Colonic mucosa (tissue), 4 donors: ENCODE measurements at regions not wholly inside any gene's neighbourhood (a gene's known extent, or its start where the extent isn't known, plus 50 kb on each side); places are given as distances from the start of the nearest gene placed in this dataset.

Source experiments
- DNase-seq: peaks from one replicate; pipeline ENCODE4 v3.0.0-alpha.2; 2020
- H3K27ac ChIP-seq: fragments of 200-600 bp; one replicate; pipeline ENCODE4 v1.8.0; 2021
- H3K27me3 ChIP-seq: fragments of 200-600 bp; one replicate; pipeline ENCODE4 v1.8.0; 2021
- H3K36me3 ChIP-seq: fragments of 200-600 bp; one replicate; pipeline ENCODE4 v1.8.0; 2021
- H3K4me1 ChIP-seq: fragments of 200-600 bp; one replicate; pipeline ENCODE4 v1.8.0; 2021; ENCODE audit warnings: mild to moderate bottlenecking
- H3K4me3 ChIP-seq: fragments of 200-600 bp; one replicate; pipeline ENCODE4 v1.8.0; 2021
- H3K9ac ChIP-seq, 2 donors: one replicate each; pipeline ENCODE4 v1.7.0; 2013; ENCODE audit warnings: control low read depth in 2 of 2, low read depth in 2 of 2, low read length in 2 of 2
- H3K9me3 ChIP-seq: fragments of 200-600 bp; one replicate; pipeline ENCODE4 v1.8.0; 2021
- CTCF ChIP-seq: fragments of 200-600 bp; IDR thresholded peaks from one replicate; pipeline ENCODE4 v1.8.0; 2022; ENCODE audit warnings: antibody characterized with exemption, mild to moderate bottlenecking
- intact Hi-C: fragments of 100-400 bp; cut with DNase I; formaldehyde crosslinking; loops from one replicate; pipeline ENCODE4 v1.14.1; 2022
- donor health status: healthy.
- donor health status: DM: no; HTN: no; CAD: no.
- donor health status: DM: no; HTN: no; CAD: no.

GRCh38 chr10:78931321-78932053 is 137.3 kb upstream of the ZMIZ1 start:
- Histone ChIP-seq H3K27ac (no peak overlapping the region), H3K4me3 (no peak overlapping the region), H3K4me1 (no peaks in the 10 kb centered on the region), H3K36me3 (no peaks in the 10 kb centered on the region), H3K9me3 (no peaks in the 10 kb centered on the region), H3K9ac (no peak overlapping the region), H3K27me3 (no peaks in the 10 kb centered on the region)
- intact Hi-C loops = no loop called here
- DNase-seq = peak; percentile 39
- TF ChIP-seq CTCF = no peak

- H3K27ac ChIP-seq = peak overlapping the region; percentile 18
Observed at GRCh38 chr10:78932054-78932386, 136.7 kb upstream of the ZMIZ1 start.

GRCh38 chr10:78932861-78933260 is 135.9 kb upstream of the ZMIZ1 start:
- Histone ChIP-seq H3K36me3 (no peaks in the 10 kb centered on the region), H3K4me3 (no peak overlapping the region), H3K27ac (no peak overlapping the region), H3K9ac (no peak overlapping the region), H3K27me3 (no peaks in the 10 kb centered on the region), H3K9me3 (no peaks in the 10 kb centered on the region), H3K4me1 (no peaks in the 10 kb centered on the region)
- DNase-seq = no peak
- intact Hi-C loops = no loop called here
- no peak for TF ChIP-seq CTCF

More at GRCh38 chr10:78932054-78932386, 136.7 kb upstream of the ZMIZ1 start:
- H3K4me1 ChIP-seq = no peaks in the 10 kb centered on the region
- no peaks in the 10 kb centered on the region for H3K27me3 ChIP-seq
- no peak overlapping the region for H3K4me3 ChIP-seq
- no peak for DNase-seq
- intact Hi-C loops = no loop called here
- no peaks in the 10 kb centered on the region for H3K9me3 ChIP-seq
- H3K9ac ChIP-seq = no peak overlapping the region
- H3K36me3 ChIP-seq = no peaks in the 10 kb centered on the region
- no peak for TF ChIP-seq CTCF

GRCh38 chr10:78933828-78934531 is 134.8 kb upstream of the ZMIZ1 start:
- H3K9me3 ChIP-seq = no peaks in the 10 kb centered on the region
- no peak overlapping the region for H3K4me3 ChIP-seq

GRCh38 chr10:78934532-78934898 is 134.3 kb upstream of the ZMIZ1 start:
- no peak overlapping the region for H3K27ac ChIP-seq
- H3K27me3 ChIP-seq = no peaks in the 10 kb centered on the region
- no peaks in the 10 kb centered on the region for H3K36me3 ChIP-seq
- intact Hi-C loops = no loop called here
- H3K4me1 ChIP-seq = no peaks in the 10 kb centered on the region
- DNase-seq = no peak
- H3K4me3 ChIP-seq = no peak overlapping the region
- H3K9ac ChIP-seq = no peak overlapping the region
- no peak for TF ChIP-seq CTCF
- no peaks in the 10 kb centered on the region for H3K9me3 ChIP-seq

More at GRCh38 chr10:78933828-78934531, 134.8 kb upstream of the ZMIZ1 start:
- no peak overlapping the region for H3K27ac ChIP-seq
- intact Hi-C loops = no loop called here
- H3K36me3 ChIP-seq = no peaks in the 10 kb centered on the region
- H3K27me3 ChIP-seq = no peaks in the 10 kb centered on the region
- no peak overlapping the region for H3K9ac ChIP-seq
- TF ChIP-seq CTCF = no peak
- H3K4me1 ChIP-seq = no peaks in the 10 kb centered on the region
- DNase-seq = no peak
